ENCODE measurements at regions not wholly inside any gene's neighbourhood (a gene's known extent, or its start where the extent isn't known, plus 50 kb on each side); places are given as distances from the start of the nearest gene placed in this dataset.
"Not testable (repeated sequence)": the region's sequence is repeated elsewhere in the genome, so short reads cannot be mapped to it uniquely, and the experiment has no call there.

DNA sequence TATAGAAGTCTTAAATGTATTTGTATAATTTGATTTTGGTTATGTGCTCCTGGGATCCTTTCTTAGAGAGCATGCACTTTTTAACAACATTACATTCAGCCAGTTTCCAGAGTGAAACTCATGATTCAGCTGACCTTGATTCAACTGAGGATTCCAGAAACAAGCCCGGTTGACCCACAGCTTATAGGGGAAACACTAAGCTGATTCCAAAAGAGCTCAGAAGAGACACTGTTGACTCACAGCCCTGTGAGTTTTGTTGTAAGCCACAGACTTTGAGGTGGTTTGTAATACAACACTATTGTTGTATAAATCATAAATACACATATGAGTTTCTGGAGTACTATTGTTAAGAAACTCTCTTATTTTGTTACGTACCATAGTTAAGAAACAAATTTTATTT, 133.8 kb upstream of the MGAT4C start:
- Histone ChIP-seq H3K79me2 (ENCODE audit: insufficient read depth, low read length) (no peaks in the 10 kb centered on the region), H3K36me3 (replicated peaks in 1 of 2; ENCODE audit: control insufficient read depth in 1 of 2, insufficient read depth in 2 of 2, low read length in 2 of 2) (no peaks in the 10 kb centered on the region), H3K4me2 (replicated peaks; ENCODE audit: extremely low read depth, low read length, poor library complexity, severe bottlenecking) (no peak overlapping the region), H2AFZ (ENCODE audit: insufficient read depth, low read depth, low read length, poor library complexity, severe bottlenecking) (no peak overlapping the region), H3K27ac (ENCODE audit: low read depth in 1 of 2, low read length in 2 of 2) (no peak overlapping the region), H3K9me3 (replicated peaks in 1 of 2; ENCODE audit: control insufficient read depth in 1 of 2, insufficient read depth in 1 of 2, low read length in 2 of 2) (no peaks in the 10 kb centered on the region), H3K4me3 (replicated peaks in 1 of 3; ENCODE audit: low read depth in 2 of 3, low read length in 3 of 3) (no peak overlapping the region), H3K4me1 (ENCODE audit: control insufficient read depth in 1 of 2, insufficient read depth in 2 of 2, low read length in 2 of 2) (no peaks in the 10 kb centered on the region), H3K27me3 (ENCODE audit: control insufficient read depth in 2 of 2, insufficient read depth in 2 of 2, low read length in 2 of 2) (no peaks in the 10 kb centered on the region), H4K20me1 (ENCODE audit: insufficient read depth, low read length) (no peaks in the 10 kb centered on the region), H3K9ac (ENCODE audit: insufficient read depth, low read length, poor library complexity, severe bottlenecking) (no peak overlapping the region)
- no peak overlapping the region for H3K27ac Mint-ChIP-seq
- H3K27me3 Mint-ChIP-seq (ENCODE audit: low read depth in 3 of 3), result no peaks in the 10 kb centered on the region
- H3K4me1 Mint-ChIP-seq, result no peaks in the 10 kb centered on the region
- no CpG with 5 or more reads among the region's 2 CpGs for WGBS (ENCODE audit: insufficient coverage)
- DNase-seq, result no peak
- TF ChIP-seq, protein P1, sequence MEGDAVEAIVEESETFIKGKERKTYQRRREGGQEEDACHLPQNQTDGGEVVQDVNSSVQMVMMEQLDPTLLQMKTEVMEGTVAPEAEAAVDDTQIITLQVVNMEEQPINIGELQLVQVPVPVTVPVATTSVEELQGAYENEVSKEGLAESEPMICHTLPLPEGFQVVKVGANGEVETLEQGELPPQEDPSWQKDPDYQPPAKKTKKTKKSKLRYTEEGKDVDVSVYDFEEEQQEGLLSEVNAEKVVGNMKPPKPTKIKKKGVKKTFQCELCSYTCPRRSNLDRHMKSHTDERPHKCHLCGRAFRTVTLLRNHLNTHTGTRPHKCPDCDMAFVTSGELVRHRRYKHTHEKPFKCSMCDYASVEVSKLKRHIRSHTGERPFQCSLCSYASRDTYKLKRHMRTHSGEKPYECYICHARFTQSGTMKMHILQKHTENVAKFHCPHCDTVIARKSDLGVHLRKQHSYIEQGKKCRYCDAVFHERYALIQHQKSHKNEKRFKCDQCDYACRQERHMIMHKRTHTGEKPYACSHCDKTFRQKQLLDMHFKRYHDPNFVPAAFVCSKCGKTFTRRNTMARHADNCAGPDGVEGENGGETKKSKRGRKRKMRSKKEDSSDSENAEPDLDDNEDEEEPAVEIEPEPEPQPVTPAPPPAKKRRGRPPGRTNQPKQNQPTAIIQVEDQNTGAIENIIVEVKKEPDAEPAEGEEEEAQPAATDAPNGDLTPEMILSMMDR (IDR thresholded peaks at IDR 0.05), result no peak
- H3K4me3 Mint-ChIP-seq, result no peak overlapping the region
- H3K9me3 Mint-ChIP-seq, result peaks cover 0 to 4% (median 2%) of the 10 kb centered on the region in 7 donors
- intact Hi-C loops (cut with micrococcal nuclease), result no loop called here
- no peaks in the 10 kb centered on the region for H3K36me3 Mint-ChIP-seq

DNA sequence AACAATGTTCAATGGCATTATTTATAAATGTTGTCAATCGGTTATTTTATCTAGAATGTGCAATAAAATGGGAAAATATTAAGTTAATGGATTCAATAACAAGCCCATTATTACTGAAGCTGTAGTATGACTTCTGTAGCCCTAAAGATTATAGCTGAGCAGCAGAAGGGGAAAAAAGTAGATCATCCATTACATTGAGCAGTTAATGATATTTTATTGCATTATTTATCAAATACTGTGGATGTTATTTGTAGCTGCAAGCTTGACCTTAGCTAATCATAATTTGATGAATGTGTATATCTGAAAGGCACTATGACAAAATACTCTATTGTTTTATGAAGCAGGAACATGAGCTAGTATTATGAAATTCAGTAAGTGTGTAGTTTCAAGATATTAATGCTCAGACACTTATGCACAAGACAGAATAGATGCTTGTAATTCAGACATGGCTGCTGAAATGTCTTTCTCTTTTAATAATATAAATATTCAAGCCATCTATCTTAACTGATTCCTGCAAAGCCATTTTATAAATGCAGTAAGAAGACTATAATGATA, 131.5 kb upstream of the MGAT4C start:
- DNase-seq, result no peak
- intact Hi-C loops (cut with micrococcal nuclease), result no loop called here
- TF ChIP-seq, protein P1 (IDR thresholded peaks at IDR 0.05), result no peak
- WGBS (ENCODE audit: insufficient coverage), result no CpG with 5 or more reads among the region's 1 CpG
- H3K79me2 ChIP-seq (ENCODE audit: insufficient read depth, low read length), result no peaks in the 10 kb centered on the region
- H4K20me1 ChIP-seq (ENCODE audit: insufficient read depth, low read length), result no peaks in the 10 kb centered on the region
- H3K27ac Mint-ChIP-seq, result no peak overlapping the region
- no peak overlapping the region for H3K4me2 ChIP-seq (replicated peaks; ENCODE audit: extremely low read depth, low read length, poor library complexity, severe bottlenecking)
- H3K4me1 ChIP-seq (ENCODE audit: control insufficient read depth in 1 of 2, insufficient read depth in 2 of 2, low read length in 2 of 2), result no peaks in the 10 kb centered on the region
- no peaks in the 10 kb centered on the region for H3K36me3 Mint-ChIP-seq
- H3K36me3 ChIP-seq (replicated peaks in 1 of 2; ENCODE audit: control insufficient read depth in 1 of 2, insufficient read depth in 2 of 2, low read length in 2 of 2), result no peaks in the 10 kb centered on the region
- H3K27ac ChIP-seq (ENCODE audit: low read depth in 1 of 2, low read length in 2 of 2), result no peak overlapping the region
- H2AFZ ChIP-seq (ENCODE audit: insufficient read depth, low read depth, low read length, poor library complexity, severe bottlenecking), result no peak overlapping the region
- peaks cover 3 to 5% of the 10 kb centered on the region in 2 donors for H3K9me3 ChIP-seq (replicated peaks in 1 of 2; ENCODE audit: control insufficient read depth in 1 of 2, insufficient read depth in 1 of 2, low read length in 2 of 2)
- H3K4me3 Mint-ChIP-seq, result no peak overlapping the region
- no peak overlapping the region for H3K9ac ChIP-seq (ENCODE audit: insufficient read depth, low read length, poor library complexity, severe bottlenecking)
- no peaks in the 10 kb centered on the region for H3K27me3 Mint-ChIP-seq (ENCODE audit: low read depth in 3 of 3)
- no peaks in the 10 kb centered on the region for H3K4me1 Mint-ChIP-seq
- no peaks in the 10 kb centered on the region for H3K27me3 ChIP-seq (ENCODE audit: control insufficient read depth in 2 of 2, insufficient read depth in 2 of 2, low read length in 2 of 2)
- H3K4me3 ChIP-seq (replicated peaks in 1 of 3; ENCODE audit: low read depth in 2 of 3, low read length in 3 of 3), result no peak overlapping the region
- H3K9me3 Mint-ChIP-seq, result peaks cover 2 to 8% (median 4%) of the 10 kb centered on the region in 7 donors

DNA sequence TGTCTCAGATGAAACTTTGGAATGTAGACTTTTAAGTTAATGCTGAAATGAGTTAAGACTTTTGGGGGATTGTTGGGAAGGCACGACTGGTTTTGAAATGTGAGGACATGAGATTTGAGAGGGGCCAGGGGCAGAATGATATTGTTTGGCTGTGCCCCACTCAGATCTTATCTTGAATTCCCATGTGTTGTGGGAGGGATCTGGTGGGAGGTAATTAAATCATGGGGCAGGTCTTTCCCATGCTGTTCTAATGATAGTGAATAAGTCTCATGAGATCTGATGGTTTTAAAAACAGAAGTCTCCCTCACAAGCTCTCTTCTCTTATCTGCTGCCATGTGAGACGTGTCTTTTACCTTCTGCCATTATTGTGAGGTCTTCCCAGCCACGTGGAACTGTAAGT, 127.6 kb upstream of the MGAT4C start:
- WGBS (ENCODE audit: insufficient coverage), result 58% methylated on average over 2 of the region's 3 CpGs
- H3K9me3 ChIP-seq (replicated peaks in 1 of 2; ENCODE audit: control insufficient read depth in 1 of 2, insufficient read depth in 1 of 2, low read length in 2 of 2); H3K9me3 Mint-ChIP-seq; H3K36me3 ChIP-seq (replicated peaks in 1 of 2; ENCODE audit: control insufficient read depth in 1 of 2, insufficient read depth in 2 of 2, low read length in 2 of 2); H3K79me2 ChIP-seq (ENCODE audit: insufficient read depth, low read length); H2AFZ ChIP-seq (ENCODE audit: insufficient read depth, low read depth, low read length, poor library complexity, severe bottlenecking); H3K27me3 Mint-ChIP-seq (ENCODE audit: low read depth in 3 of 3); intact Hi-C loops (cut with micrococcal nuclease); DNase-seq; H4K20me1 ChIP-seq (ENCODE audit: insufficient read depth, low read length); H3K27ac Mint-ChIP-seq; H3K9ac ChIP-seq (ENCODE audit: insufficient read depth, low read length, poor library complexity, severe bottlenecking); H3K4me1 ChIP-seq (ENCODE audit: control insufficient read depth in 1 of 2, insufficient read depth in 2 of 2, low read length in 2 of 2); H3K4me2 ChIP-seq (replicated peaks; ENCODE audit: extremely low read depth, low read length, poor library complexity, severe bottlenecking); H3K36me3 Mint-ChIP-seq; H3K4me3 Mint-ChIP-seq; H3K4me3 ChIP-seq (replicated peaks in 1 of 3; ENCODE audit: low read depth in 2 of 3, low read length in 3 of 3); H3K4me1 Mint-ChIP-seq; H3K27me3 ChIP-seq (ENCODE audit: control insufficient read depth in 2 of 2, insufficient read depth in 2 of 2, low read length in 2 of 2); H3K27ac ChIP-seq (ENCODE audit: low read depth in 1 of 2, low read length in 2 of 2): not testable (repeated sequence)

Measured in CD14-positive monocyte (primary cell).